Stimulated activated naive B cell treated with anti-CD40 and anti-IgM and Interleukin-4, amounts not matched to agents 10 μg/mL and 1 μg/mL and 100 μg/mL, for 72 hours (primary cell): ENCODE measurements at regions not wholly inside any gene's neighbourhood (a gene's known extent, or its start where the extent isn't known, plus 50 kb on each side); places are given as distances from the start of the nearest gene placed in this dataset.
A peak's percentile ranks its signal among the peaks of the same experiment; 100 is the strongest.
"Not testable (repeated sequence)": the region's sequence is repeated elsewhere in the genome, so short reads cannot be mapped to it uniquely, and the experiment has no call there.

Experiments
- ATAC-seq, 2 donors: fragments of 150-1000 bp; cut with Tn5 transposase; replicated peaks; 2 replicates each; pipeline ENCODE4 v1.10.0; 2021; ENCODE audit warnings: moderate library complexity in 1 of 2
- DNase-seq: peaks from one replicate; pipeline ENCODE4 v3.0.0; 2021
- H3K27ac Mint-ChIP-seq: one replicate; pipeline ENCODE4 v1.8.0; 2022; ENCODE audit warnings: mild to moderate bottlenecking, mixed read lengths
- H3K27me3 Mint-ChIP-seq, 2 donors: one replicate each; pipeline ENCODE4 v1.8.0; 2022; ENCODE audit warnings: mixed read lengths in 2 of 2
- H3K36me3 Mint-ChIP-seq, 2 donors: one replicate each; pipeline ENCODE4 v1.8.0; 2022; ENCODE audit warnings: mixed read lengths in 2 of 2, mild to moderate bottlenecking in 1 of 2
- H3K4me1 Mint-ChIP-seq, 2 donors: one replicate each; pipeline ENCODE4 v1.8.0; 2022; ENCODE audit warnings: mixed read lengths in 2 of 2, mild to moderate bottlenecking in 1 of 2
- H3K4me3 Mint-ChIP-seq, 2 donors: one replicate each; pipeline ENCODE4 v1.8.0; 2022; ENCODE audit warnings: mild to moderate bottlenecking in 2 of 2, mixed read lengths in 2 of 2, moderate library complexity in 1 of 2
- H3K9me3 Mint-ChIP-seq, 2 donors: one replicate each; pipeline ENCODE4 v1.8.0; 2022; ENCODE audit warnings: mixed read lengths in 2 of 2, mild to moderate bottlenecking in 1 of 2

- Mint-ChIP-seq H3K4me1 (peaks cover 0 to 5% of the 10 kb centered on the region in 2 donors), H3K36me3 (no peaks in the 10 kb centered on the region), H3K27me3 (no peaks in the 10 kb centered on the region), H3K4me3 (no peak overlapping the region), H3K27ac (peak overlapping the region; percentile 59), H3K9me3 (peaks cover 0 to 2% of the 10 kb centered on the region in 2 donors)
- no peak for DNase-seq
- ATAC-seq, result no peak
Measured at GRCh38 chr1:193408782-193409293, 222.4 kb upstream of the B3GALT2 start.

GRCh38 chr1:193406901-193407300, 220.5 kb upstream of the B3GALT2 start:
- no peaks in the 10 kb centered on the region for H3K36me3 Mint-ChIP-seq
- peaks cover 4 to 12% of the 10 kb centered on the region in 2 donors for H3K4me1 Mint-ChIP-seq
- H3K27ac Mint-ChIP-seq, result no peak overlapping the region
- ATAC-seq, result peak in 1 of 2 donors; percentile 57
- H3K4me3 Mint-ChIP-seq, result no peak overlapping the region
- no peak for DNase-seq
- no peaks in the 10 kb centered on the region for H3K27me3 Mint-ChIP-seq
- H3K9me3 Mint-ChIP-seq, result no peaks in the 10 kb centered on the region

- Mint-ChIP-seq H3K9me3 (no peaks in the 10 kb centered on the region), H3K27ac (no peak overlapping the region), H3K4me3 (no peak overlapping the region), H3K4me1 (peaks cover 4 to 12% of the 10 kb centered on the region in 2 donors), H3K36me3 (no peaks in the 10 kb centered on the region), H3K27me3 (no peaks in the 10 kb centered on the region)
- no peak for ATAC-seq
- no peak for DNase-seq
Measured at GRCh38 chr1:193404236-193404635, 217.8 kb upstream of the B3GALT2 start.

GRCh38 chr1:193402977-193403376, 216.6 kb upstream of the B3GALT2 start:
- DNase-seq (no peak), ATAC-seq (no peak)
- no peaks in the 10 kb centered on the region for H3K9me3 Mint-ChIP-seq
- H3K4me3 Mint-ChIP-seq, result no peak overlapping the region
- no peaks in the 10 kb centered on the region for H3K36me3 Mint-ChIP-seq
- peak overlapping the region; percentile 37 for H3K27ac Mint-ChIP-seq
- H3K4me1 Mint-ChIP-seq, result peaks cover 4 to 7% of the 10 kb centered on the region in 2 donors
- no peaks in the 10 kb centered on the region for H3K27me3 Mint-ChIP-seq

- ATAC-seq (no peak), DNase-seq (no peak)
- Mint-ChIP-seq H3K27ac (no peak overlapping the region), H3K27me3 (no peaks in the 10 kb centered on the region), H3K9me3 (no peaks in the 10 kb centered on the region), H3K4me1 (peaks cover 4 to 7% of the 10 kb centered on the region in 2 donors), H3K4me3 (no peak overlapping the region), H3K36me3 (no peaks in the 10 kb centered on the region)
Measured at GRCh38 chr1:193402037-193402436, 215.6 kb upstream of the B3GALT2 start.

GRCh38 chr1:193394336-193394735, 207.9 kb upstream of the B3GALT2 start:
- H3K9me3 Mint-ChIP-seq, result peaks cover 0 to 2% of the 10 kb centered on the region in 2 donors
- H3K4me1 Mint-ChIP-seq, result no peaks in the 10 kb centered on the region
- no peak overlapping the region for H3K27ac Mint-ChIP-seq
- no peak for ATAC-seq
- H3K4me3 Mint-ChIP-seq, result no peak overlapping the region
- H3K36me3 Mint-ChIP-seq, result no peaks in the 10 kb centered on the region
- peaks cover 0 to 5% of the 10 kb centered on the region in 2 donors for H3K27me3 Mint-ChIP-seq
- no peak for DNase-seq

- no peak for ATAC-seq
- Mint-ChIP-seq H3K4me1 (no peaks in the 10 kb centered on the region), H3K27me3 (peaks cover 0 to 5% of the 10 kb centered on the region in 2 donors), H3K27ac (no peak overlapping the region), H3K4me3 (no peak overlapping the region), H3K9me3 (peaks cover 0 to 2% of the 10 kb centered on the region in 2 donors), H3K36me3 (no peaks in the 10 kb centered on the region)
- DNase-seq, result no peak
Measured at GRCh38 chr1:193392686-193393085, 206.3 kb upstream of the B3GALT2 start.

- no peaks in the 10 kb centered on the region for H3K9me3 Mint-ChIP-seq
- no peak overlapping the region for H3K4me3 Mint-ChIP-seq
- H3K27me3 Mint-ChIP-seq, result no peaks in the 10 kb centered on the region
- H3K27ac Mint-ChIP-seq, result no peak overlapping the region
- no peak for ATAC-seq
- H3K36me3 Mint-ChIP-seq, result no peaks in the 10 kb centered on the region
- H3K4me1 Mint-ChIP-seq, result no peaks in the 10 kb centered on the region
- no peak for DNase-seq
Measured at GRCh38 chr1:193388683-193389082, 202.3 kb upstream of the B3GALT2 start.

- Mint-ChIP-seq H3K27ac (no peak overlapping the region), H3K4me3 (no peak overlapping the region), H3K9me3 (no peaks in the 10 kb centered on the region), H3K4me1 (no peaks in the 10 kb centered on the region), H3K27me3 (no peaks in the 10 kb centered on the region), H3K36me3 (no peaks in the 10 kb centered on the region)
- DNase-seq, result no peak
- no peak for ATAC-seq
Measured at GRCh38 chr1:193388165-193388564, 201.8 kb upstream of the B3GALT2 start.

GRCh38 chr1:193387406-193387805, 201.0 kb upstream of the B3GALT2 start:
- Mint-ChIP-seq H3K36me3 (no peaks in the 10 kb centered on the region), H3K4me1 (no peaks in the 10 kb centered on the region), H3K4me3 (no peak overlapping the region), H3K27ac (no peak overlapping the region), H3K9me3 (no peaks in the 10 kb centered on the region), H3K27me3 (no peaks in the 10 kb centered on the region)
- ATAC-seq, result no peak
- DNase-seq, result no peak

GRCh38 chr1:193378451-193378850, 192.0 kb upstream of the B3GALT2 start:
- not testable (repeated sequence) for DNase-seq, H3K27me3 Mint-ChIP-seq, H3K27ac Mint-ChIP-seq, H3K4me3 Mint-ChIP-seq, ATAC-seq, H3K4me1 Mint-ChIP-seq, H3K36me3 Mint-ChIP-seq, H3K9me3 Mint-ChIP-seq

GRCh38 chr1:193377472-193377871, 191.1 kb upstream of the B3GALT2 start:
- DNase-seq (no peak), ATAC-seq (no peak)
- Mint-ChIP-seq H3K4me3 (no peak overlapping the region), H3K36me3 (no peaks in the 10 kb centered on the region), H3K4me1 (no peaks in the 10 kb centered on the region), H3K27me3 (no peaks in the 10 kb centered on the region), H3K27ac (no peak overlapping the region), H3K9me3 (no peaks in the 10 kb centered on the region)

GRCh38 chr1:193372553-193372952, 186.1 kb upstream of the B3GALT2 start:
- Mint-ChIP-seq H3K4me1 (peaks cover 6 to 13% of the 10 kb centered on the region in 2 donors), H3K9me3 (no peaks in the 10 kb centered on the region), H3K36me3 (no peaks in the 10 kb centered on the region), H3K27me3 (no peaks in the 10 kb centered on the region), H3K4me3 (no peak overlapping the region), H3K27ac (no peak overlapping the region)
- no peak for DNase-seq
- no peak for ATAC-seq

- peak overlapping the region; percentile 56 to 63 for H3K4me3 Mint-ChIP-seq
- H3K27ac Mint-ChIP-seq, result peak overlapping the region; percentile 52
- DNase-seq (no peak), ATAC-seq (peak in 1 of 2 donors; percentile 42)
- H3K36me3 Mint-ChIP-seq, result no peaks in the 10 kb centered on the region
- peaks cover 6 to 14% of the 10 kb centered on the region in 2 donors for H3K4me1 Mint-ChIP-seq
- H3K27me3 Mint-ChIP-seq, result peaks cover 0 to 4% of the 10 kb centered on the region in 2 donors
- no peaks in the 10 kb centered on the region for H3K9me3 Mint-ChIP-seq
Measured at GRCh38 chr1:193368302-193368701, 181.9 kb upstream of the B3GALT2 start.

GRCh38 chr1:193367863-193368262, 181.4 kb upstream of the B3GALT2 start:
- peak overlapping the region; percentile 56 to 63 for H3K4me3 Mint-ChIP-seq
- no peak for ATAC-seq
- no peak overlapping the region for H3K27ac Mint-ChIP-seq
- H3K27me3 Mint-ChIP-seq, result peaks cover 0 to 4% of the 10 kb centered on the region in 2 donors
- H3K4me1 Mint-ChIP-seq, result peaks cover 6 to 14% of the 10 kb centered on the region in 2 donors
- H3K9me3 Mint-ChIP-seq, result no peaks in the 10 kb centered on the region
- no peak for DNase-seq
- H3K36me3 Mint-ChIP-seq, result no peaks in the 10 kb centered on the region
